ELF-1 (cell line): ENCODE measurements at regions not wholly inside any gene's neighbourhood (a gene's known extent, or its start where the extent isn't known, plus 50 kb on each side); places are given as distances from the start of the nearest gene placed in this dataset.
"Not testable (repeated sequence)": the region's sequence is repeated elsewhere in the genome, so short reads cannot be mapped to it uniquely, and the experiment has no call there.

Experiments
- DNase-seq: peaks from one replicate; pipeline ENCODE4 v3.0.0-alpha.2; 2016; ENCODE audit warnings: low read depth, low spot score

DNA sequence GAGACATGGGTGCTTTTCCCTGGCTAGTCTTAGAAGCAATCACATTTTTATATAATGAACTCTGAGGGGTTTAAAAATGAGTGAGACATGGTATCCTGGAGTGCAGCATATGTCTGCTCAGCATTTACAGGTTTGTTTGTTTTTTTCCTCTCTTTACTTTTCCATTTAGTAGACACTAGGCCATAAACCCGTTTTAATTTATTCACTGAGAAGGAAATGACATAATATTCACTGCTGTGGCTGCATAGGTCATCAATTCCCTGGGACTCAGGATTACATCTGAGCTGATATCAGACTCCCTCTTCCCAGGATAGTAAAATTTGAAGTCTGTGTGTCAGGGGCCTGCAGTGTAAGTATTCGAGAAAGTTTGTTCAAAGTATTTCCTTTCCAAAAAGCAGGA lies 178.9 kb upstream of the SPRY1 start:
- no peak for DNase-seq

DNA sequence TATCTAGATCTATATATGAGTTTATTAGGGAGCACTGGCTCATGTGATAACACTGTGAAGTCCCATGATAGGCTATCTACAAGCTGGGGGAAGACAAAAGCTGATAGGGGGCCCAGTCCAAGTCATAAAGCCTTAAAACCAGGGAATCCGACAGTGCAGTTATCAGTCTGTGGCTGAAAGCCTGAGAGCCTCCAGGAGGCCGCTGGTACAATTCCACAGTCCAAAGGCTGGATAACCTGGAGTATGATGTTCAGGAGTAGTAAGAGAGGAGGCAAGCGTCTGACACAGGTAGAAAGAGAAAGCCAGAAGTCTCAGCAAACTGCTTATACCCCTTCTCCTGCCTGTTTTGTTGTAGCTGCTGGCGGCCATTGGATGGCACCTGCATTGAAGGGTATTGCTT lies 177.6 kb upstream of the SPRY1 start:
- no peak for DNase-seq

DNA sequence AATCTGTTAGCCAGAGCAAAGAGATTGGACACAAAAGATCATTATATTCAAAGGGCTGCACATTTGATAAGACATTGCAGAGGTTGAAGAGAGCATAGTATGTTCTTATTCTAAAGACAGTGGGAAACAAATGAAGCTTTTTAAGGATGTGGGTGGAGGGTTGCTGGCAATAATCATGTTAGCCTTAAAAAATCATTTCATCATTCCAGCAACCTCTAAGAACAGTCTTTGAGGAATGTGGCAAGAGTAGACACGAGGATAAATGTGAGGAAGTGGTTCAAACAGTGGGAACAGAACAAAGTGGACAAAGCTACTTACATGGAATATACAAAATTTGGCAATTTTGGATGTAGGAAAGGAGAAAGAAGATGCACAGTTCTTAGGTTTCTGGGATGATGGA lies 167.3 kb upstream of the SPRY1 start:
- no peak for DNase-seq

DNA sequence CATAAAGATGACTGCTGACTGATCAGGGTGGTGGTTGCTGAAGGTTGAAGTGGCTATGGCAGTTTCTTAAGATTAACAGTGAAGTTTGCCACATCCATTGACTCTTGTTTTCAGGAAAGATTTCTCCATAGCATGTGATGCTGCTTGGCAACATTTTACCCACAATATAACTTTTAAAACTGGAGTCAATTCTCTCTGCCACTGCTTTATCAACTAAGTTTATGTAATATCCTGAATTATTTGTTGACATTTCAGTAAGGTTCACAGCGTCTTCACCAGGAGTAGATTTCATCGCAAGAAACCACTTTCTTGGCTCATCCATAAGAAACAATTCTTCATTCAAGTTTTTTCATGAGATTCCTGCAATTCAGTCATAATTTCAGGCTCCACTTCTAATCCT lies 166.5 kb upstream of the SPRY1 start:
- DNase-seq = no peak

DNA sequence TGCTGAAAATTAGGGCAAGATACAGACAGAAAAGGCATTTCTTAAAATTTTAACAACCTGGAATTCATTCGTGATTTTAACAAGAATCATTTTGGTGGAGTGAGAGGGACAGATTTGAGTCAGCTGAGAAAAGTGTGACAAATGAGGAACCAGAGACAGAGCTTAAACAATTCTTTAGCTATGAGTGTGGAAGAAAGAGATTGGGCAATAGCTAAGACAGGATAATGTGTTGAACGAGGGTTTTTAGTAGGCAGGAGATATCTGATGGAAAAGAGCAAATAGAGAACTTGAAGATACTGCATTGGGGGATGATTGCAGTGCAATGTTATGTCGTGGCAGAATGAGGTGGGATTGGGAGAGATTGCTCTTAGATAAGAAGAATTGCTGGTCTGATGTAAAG lies 164.2 kb upstream of the SPRY1 start:
- no peak for DNase-seq

DNA sequence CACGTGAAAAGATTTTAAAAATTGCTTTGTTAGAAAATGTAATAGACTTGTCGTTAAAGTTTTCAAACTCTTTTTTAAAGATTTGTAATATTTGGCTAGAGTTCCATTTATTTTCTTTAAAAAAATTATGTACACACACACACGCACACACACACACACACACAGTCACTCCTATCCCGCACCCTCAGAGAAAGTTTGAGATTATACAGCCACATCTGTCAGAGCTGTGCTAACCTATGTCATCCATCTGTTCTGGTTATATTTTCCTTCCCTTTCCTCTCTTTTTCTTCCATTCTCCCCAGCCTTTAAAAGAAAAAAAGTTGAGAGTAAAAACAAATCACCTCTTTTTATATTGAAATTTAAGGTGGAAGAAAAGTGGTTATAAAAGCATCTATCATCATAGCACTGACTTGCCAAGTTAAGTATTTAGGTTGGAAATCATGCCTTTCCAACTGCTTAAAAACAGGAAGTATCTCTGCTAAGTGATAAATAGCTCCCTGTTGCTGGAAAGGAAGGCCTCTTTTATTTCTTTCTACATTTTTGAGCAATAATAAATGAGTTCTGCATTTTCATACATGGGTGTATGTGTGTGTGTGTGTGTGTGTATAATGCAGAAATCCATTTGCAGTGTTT lies 163.3 kb upstream of the SPRY1 start:
- no peak for DNase-seq

DNA sequence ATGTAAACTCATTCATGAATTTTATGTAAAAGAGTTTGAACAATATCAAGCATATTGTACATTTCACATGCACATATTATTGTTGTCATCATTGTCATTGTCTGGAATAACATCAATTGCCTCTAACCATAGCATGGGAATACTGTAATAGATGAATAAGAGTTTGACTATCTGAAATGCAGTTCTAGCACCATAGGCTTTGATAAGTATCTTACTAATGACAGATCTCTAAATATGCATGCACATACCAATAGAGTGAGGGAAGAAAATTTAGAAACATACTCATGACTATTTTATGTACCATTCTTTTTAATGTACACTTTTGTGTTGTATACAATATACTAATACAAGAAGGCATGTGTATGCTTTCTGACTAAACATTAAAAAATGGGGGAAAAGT lies 161.6 kb upstream of the SPRY1 start:
- no peak for DNase-seq

DNA sequence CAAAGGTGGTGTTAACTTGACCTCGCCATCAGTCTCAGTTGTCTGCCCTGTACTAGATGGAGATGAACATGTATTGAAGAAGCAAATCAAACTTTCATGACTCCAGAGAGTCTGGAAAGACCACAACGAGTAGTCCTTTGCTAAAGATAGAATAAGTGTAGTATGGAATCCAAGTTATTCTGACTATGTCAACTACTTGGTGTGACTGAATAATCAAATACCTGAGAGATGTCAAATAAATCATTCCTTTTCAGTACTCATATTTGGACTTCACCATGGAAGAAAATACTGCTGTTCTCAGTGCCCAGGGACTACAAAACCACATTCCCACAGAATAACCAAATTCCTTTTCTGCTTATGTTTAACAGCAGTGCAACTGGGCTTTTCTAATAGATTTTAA lies 161.2 kb upstream of the SPRY1 start:
- DNase-seq = no peak

DNA sequence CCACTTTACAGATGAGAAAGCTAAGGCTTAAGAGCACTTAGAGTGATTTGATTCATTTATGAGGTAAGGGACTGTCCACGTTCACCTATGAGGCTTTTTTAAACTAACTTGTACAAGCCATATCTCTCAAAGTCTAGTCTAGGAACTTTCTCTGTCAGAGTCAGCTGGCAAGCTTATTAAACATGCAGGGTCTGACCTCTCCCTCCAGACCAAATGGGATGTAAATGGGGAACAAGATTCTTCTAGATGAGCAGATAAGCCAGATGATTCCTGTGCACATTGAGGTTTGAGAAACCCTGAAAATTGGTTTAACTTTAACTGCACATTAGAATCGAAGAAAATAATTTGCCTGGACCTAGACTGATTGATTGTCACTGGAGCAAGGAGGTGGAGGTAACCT lies 160.0 kb upstream of the SPRY1 start:
- DNase-seq = no peak

DNA sequence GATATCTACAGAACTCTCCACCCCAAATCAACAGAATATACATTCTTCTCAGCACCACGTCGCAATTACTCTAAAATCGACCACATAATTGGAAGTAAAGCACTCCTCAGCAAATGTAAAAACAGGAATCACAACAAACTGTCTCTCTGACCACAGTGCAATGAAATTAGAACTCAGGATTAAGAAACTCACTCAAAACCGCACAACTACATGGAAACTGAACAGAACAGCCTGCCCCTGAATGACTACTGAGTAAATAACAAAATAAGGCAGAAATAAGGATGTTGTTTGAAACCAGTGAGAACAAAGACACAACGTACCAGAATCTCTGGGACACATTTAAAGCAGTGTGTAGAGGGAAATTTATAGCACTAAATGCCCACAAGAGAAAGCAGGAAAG lies 156.3 kb upstream of the SPRY1 start:
- not testable (repeated sequence) for DNase-seq

DNA sequence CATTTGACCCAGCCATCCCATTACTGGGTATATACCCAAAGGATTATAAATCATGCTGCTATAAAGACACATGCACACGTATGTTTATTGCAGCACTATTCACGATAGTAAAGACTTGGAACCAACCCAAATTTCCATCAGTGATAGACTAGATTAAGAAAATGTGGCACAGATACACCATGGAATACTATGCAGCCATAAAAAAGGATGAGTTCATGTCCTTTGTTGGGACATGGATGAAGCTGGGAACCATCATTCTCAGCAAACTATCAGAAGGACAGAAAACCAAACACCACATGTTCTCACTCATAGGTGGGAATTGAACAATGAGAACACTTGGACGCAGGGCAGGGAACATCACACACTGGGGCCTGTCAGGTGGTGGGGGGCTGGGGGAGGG lies 153.4 kb upstream of the SPRY1 start:
- DNase-seq = not testable (repeated sequence)

DNA sequence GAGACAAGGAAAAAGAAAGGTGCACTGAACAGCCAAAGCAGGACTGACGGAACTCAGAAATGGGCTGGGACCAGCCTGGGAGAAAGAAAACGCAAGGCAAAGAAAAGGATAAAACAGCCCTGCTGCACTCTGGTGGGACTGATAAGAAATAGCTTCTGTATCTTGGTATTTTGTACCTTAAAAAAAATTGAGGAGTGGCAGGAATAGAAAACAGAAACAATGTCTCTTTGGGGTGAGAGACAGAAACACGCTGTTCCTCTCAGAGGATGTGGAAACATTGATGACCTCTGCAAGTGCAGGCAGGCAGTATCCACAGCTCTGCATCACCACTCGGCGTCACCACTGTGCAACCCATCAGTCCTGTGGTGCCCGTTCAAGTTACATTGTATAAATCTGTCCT lies 152.5 kb upstream of the SPRY1 start:
- no peak for DNase-seq

DNA sequence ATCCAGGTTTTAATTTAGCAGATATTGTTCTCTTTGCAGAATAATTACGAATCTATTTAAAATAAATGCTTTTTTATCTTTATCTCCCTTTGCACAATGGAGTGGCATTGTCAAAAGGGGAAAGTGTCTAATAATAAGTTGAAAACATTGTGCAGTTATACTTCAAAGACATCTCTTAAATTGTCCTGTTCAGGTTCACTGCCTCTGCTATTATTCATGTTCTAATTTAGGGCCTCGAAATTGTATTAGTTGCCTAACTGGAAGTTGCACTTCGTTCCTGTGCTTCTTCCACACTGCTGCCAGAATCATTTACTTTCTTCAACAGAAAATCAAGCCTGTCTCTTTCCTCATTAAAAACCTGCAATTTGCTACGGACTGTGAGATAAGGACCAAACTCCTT lies 150.5 kb upstream of the SPRY1 start:
- no peak for DNase-seq

DNA sequence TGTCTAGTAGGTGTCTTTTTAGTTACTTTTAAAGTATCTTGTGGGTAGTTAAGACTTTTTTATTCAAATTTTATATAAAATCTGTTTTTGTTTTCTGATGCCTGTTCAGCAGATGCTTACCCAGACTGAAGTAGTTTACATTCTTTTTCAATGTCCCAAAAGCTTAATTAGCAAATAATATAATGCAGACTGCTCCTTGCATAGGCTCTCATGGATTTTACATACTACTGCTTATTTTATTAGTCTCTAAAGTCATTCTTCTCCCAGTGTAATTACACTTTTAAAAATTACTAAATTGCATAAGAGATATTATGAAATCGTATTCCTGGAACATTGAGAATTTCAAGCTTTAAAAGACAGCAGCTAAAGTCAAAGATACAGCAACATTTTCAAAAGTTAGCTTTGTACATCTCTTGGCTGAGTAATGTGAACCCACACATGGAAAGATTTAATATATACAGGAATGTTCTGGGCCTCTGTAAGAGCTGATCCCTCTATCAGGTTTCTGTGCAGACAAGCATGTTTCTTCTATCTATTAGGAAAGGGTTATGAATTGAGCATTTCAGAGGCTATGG lies 148.4 kb upstream of the SPRY1 start:
- DNase-seq = no peak

DNA sequence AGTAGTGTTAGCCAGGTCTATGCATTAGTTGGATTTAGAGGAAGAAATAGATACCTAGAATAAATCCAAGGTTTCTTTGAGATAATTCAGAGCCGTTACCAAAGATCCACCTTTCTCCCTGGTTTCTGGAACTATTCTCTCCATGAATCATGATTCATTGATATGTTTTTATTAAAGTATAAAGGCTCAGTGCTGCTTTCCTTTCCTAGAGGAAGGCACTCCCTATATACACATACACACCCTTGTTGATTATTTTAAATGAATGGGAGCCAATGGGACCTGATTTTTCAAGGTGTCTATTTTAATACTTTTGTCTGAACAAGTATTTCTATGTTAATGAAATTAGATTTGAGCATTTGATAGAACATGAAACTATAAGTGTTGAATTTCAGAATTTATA lies 146.8 kb upstream of the SPRY1 start:
- DNase-seq = no peak

DNA sequence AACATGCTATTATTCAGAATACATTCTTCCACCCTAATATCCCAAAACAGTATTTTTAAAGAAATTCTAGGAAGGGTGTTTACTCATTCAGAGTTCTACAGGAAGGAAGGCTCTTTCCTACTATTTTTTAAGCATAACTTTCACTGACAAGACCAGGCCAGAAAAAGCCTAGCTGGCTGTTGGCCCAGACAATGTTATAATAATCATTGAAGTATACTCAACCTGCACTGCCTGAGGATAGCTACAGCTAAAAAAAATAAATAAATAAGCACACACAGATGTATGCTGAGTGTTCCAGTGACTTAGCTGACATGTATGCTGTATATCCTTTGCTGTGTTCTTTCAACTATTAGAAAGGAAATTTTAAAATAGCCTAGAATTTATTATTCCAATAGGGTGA lies 145.8 kb upstream of the SPRY1 start:
- DNase-seq = no peak

DNA sequence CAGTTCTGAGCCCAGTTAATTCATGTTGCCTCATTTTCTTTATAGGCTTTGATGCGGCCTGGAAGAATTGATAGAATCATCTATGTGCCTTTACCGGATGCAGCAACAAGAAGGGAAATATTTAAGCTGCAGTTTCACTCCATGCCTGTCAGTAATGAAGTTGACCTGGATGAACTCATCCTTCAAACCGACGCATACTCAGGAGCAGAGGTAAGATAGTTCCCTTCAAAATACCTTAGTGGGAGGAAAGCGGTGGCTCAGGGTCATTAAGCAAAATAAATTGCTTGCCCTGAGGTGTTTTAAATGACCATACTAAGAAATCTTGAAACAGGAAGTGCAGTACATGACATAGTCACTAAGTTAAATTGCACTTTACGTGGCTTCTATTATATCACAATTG lies 140.6 kb upstream of the SPRY1 start:
- DNase-seq = no peak

DNA sequence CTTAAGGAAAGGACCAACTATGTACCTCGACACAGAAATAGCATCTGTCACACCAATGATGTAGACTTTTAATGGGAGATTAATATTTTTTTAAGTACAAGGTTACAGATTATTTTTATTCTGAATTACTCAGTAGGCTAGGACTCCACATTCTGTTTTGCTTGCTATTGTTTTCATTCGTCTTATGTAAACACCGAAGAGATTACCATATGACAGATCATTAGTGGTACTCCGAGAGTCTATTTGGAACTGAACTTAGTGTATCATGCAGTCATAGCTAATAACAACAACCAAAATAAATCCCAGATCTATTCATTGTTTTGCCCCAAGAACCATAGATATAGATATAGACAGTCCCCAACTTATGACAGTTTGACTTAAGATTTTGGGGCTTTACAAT lies 139.7 kb upstream of the SPRY1 start:
- DNase-seq = no peak

DNA sequence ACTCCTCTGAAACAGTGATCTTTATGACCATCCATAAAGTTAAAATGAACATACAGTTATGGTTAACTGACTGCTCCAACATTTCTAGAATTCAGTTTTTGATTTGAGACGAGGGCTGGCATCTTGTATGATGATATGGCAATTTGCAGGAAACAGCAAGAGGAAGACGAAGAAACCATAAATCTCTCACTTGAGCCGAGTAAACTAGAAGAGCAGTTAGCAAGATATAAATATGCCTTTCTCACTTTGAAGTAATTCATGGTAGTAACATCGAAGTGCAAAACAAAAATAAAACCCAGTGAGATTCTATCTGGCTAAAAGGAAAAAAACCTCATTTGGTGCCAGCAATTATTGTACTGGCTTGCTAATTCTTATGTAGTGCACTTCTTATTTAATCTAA lies 139.0 kb upstream of the SPRY1 start:
- no peak for DNase-seq

DNA sequence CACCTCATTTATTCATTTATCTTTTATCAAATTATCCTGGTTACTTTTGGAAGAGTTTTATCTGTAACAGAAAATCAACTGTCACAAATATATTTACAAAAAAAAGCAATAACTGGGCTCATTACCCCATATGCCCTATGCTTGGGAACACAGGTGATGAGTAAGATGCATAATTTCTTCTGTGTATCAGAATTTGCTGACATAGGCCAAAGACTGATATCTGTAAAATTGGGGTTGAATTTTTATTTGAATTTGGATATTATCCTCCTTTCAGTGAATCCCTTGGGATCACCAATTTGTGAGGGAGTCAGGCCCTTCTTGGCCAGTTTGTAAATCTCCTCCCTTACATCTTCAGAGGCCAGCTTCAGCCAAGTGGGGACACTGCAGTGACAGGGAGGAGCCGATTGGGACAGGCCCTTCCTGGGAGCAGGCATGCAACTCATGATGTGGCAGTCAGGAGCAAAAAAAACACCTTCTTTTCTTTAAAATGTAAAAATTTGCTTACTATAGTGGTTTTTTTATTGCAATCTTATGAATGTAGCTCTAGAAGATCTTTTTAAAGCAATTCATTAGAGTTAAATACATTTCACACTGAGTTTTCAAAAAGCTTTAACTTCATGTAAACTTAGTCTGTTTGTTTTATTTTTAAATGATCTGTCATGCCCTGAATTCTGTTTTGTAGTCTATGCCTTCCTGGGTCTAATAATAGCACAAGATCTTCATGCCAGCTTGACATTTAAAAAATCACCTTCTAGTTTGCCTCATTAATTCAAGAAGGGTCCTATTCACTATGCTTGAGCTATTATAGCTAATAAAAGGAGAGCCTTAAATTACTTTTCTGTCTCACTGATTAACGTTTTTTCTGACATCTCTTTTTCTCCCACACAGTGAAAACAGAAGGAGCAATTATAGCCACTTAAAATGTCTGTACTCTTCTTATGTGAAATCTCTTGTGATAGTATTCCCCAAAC lies 136.6 kb upstream of the SPRY1 start:
- DNase-seq = no peak

DNA sequence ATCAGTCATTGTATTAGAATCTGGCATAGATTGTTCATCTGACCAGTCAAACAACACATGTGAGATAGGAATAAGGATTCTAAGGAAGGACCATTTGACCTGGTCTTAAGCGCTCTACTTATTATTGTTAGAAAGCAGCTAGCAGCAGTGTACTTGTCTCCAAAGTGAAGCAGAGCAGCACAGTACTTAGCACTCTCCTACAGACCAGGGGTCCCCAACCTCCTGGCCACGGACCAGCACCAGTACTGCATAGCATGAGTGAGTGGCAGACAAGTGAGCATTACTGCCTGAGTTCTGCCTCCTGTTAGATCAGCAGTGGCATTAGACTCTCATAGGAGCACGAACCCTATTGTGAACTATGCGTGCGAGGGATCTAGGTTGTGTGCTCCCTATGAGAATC lies 135.9 kb upstream of the SPRY1 start:
- no peak for DNase-seq

DNA sequence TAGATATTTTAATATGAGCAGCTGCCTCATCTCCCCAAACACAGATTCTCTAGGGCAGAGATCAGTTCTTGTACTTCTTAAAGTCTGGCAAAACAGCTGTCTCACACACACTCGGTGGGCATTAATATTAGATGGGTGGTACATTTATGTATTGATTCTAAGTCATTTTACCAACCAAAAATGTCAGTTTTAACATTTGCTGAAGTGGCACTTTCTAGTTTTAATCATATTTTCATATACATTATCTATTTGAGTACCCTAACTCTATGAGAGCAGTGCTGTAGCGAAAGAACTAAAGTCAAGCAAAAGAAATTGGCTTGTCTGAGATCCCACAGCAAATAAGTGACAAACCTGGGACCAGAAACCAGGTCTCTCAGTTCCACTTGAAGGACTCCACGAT lies 134.5 kb upstream of the SPRY1 start:
- no peak for DNase-seq

DNA sequence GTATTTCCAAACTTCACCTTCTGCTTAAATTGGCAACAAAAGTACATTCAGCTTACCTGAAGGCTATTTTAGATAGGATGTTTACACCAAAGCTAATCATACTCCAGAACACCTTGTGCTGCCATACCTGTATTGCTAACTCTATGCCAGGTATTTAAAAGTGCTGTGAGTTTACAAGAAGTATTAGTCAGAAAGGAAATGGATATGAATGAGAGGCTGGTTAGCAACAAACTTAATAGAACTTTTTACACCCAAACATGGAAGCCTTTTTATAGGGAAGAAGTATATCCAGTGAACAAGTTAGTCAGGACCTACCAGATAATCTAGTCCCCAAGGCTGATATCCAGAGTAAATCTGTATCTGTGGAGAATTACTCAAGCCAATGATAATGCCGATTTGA lies 131.2 kb upstream of the SPRY1 start:
- no peak for DNase-seq
